ENCODE measurements at regions not wholly inside any gene's neighbourhood (a gene's known extent, or its start where the extent isn't known, plus 50 kb on each side); places are given as distances from the start of the nearest gene placed in this dataset.

DNA sequence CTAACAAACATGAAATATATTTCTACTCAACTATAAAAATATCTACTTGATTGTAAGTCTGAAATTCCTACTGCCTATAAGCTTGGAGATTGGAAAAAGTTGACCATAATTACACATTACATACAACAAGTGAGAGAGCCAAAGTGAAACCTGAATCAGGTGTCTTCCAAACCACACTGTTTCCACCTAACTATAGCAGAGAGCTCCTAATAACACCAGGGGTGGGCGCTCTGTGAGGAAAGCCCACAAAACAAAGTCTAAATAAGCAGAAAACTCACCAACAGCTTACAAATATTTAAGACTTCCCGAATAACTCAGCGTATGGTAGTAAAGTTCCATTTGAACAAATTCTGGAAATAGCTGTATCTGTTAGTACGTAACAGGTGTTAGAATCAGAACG lies 119.9 kb downstream of the GPR37 start:
- TF ChIP-seq, protein P1, sequence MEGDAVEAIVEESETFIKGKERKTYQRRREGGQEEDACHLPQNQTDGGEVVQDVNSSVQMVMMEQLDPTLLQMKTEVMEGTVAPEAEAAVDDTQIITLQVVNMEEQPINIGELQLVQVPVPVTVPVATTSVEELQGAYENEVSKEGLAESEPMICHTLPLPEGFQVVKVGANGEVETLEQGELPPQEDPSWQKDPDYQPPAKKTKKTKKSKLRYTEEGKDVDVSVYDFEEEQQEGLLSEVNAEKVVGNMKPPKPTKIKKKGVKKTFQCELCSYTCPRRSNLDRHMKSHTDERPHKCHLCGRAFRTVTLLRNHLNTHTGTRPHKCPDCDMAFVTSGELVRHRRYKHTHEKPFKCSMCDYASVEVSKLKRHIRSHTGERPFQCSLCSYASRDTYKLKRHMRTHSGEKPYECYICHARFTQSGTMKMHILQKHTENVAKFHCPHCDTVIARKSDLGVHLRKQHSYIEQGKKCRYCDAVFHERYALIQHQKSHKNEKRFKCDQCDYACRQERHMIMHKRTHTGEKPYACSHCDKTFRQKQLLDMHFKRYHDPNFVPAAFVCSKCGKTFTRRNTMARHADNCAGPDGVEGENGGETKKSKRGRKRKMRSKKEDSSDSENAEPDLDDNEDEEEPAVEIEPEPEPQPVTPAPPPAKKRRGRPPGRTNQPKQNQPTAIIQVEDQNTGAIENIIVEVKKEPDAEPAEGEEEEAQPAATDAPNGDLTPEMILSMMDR (IDR thresholded peaks at IDR 0.05): no peak
- TF ChIP-seq FOXM1 (IDR thresholded peaks at IDR 0.05; ENCODE audit: low read depth) (no peak), POLR2AphosphoS5 (IDR thresholded peaks at IDR 0.05; ENCODE audit: low read depth, low read length) (no peak), SIN3A (IDR thresholded peaks at IDR 0.05; ENCODE audit: borderline replicate concordance, low read depth, low read length) (no peak), EZH2phosphoT487 (IDR thresholded peaks at IDR 0.05; ENCODE audit: borderline replicate concordance, low read depth) (no peak), NRF1 (IDR thresholded peaks at IDR 0.05; ENCODE audit: low read depth, low read length) (no peak)

All from SK-N-SH (cell line).